Calu3 (cell line): ENCODE measurements at regions not wholly inside any gene's neighbourhood (a gene's known extent, or its start where the extent isn't known, plus 50 kb on each side); places are given as distances from the start of the nearest gene placed in this dataset.

Source experiments
- BruUV-seq: library from RNA; stranded (reverse); fragments of 400-500 nt; replicated peaks from 2 replicates; lab custom pipeline; 2021; lab: Mats Ljungman, UMichigan
- CTCF ChIA-PET: fragments of 300-600 bp; sonication (Branson Sonifier 250); formaldehyde crosslinking; loops from one replicate; lab custom pipeline; 2022; ENCODE audit warnings: antibody characterized with exemption; lab: Charles Lee
- DNase-seq: peaks from one replicate; pipeline ENCODE4 v3.0.0; 2022
- H3K27ac Mint-ChIP-seq: one replicate; pipeline ENCODE4 v1.8.0; 2022; ENCODE audit warnings: mixed read lengths; ENCODE audit not compliant: unreplicated experiment
- H3K27me3 Mint-ChIP-seq: one replicate; pipeline ENCODE4 v1.8.0; 2022; ENCODE audit warnings: mixed read lengths; ENCODE audit not compliant: unreplicated experiment
- H3K36me3 Mint-ChIP-seq: one replicate; pipeline ENCODE4 v1.8.0; 2022; ENCODE audit warnings: mild to moderate bottlenecking, moderate library complexity, mixed read lengths; ENCODE audit not compliant: insufficient read depth, unreplicated experiment
- H3K4me1 Mint-ChIP-seq: one replicate; pipeline ENCODE4 v1.8.0; 2022; ENCODE audit warnings: mild to moderate bottlenecking, low read depth, mixed read lengths; ENCODE audit not compliant: unreplicated experiment
- H3K4me3 Mint-ChIP-seq: one replicate; pipeline ENCODE4 v1.8.0; 2022; ENCODE audit warnings: mild to moderate bottlenecking, low read depth, moderate library complexity, mixed read lengths; ENCODE audit not compliant: unreplicated experiment
- H3K9me3 Mint-ChIP-seq: one replicate; pipeline ENCODE4 v1.8.0; 2022; ENCODE audit warnings: low read depth, mixed read lengths; ENCODE audit not compliant: unreplicated experiment
- intact Hi-C: fragments of 100-400 bp; cut with micrococcal nuclease; formaldehyde crosslinking; loops from one replicate; pipeline ENCODE4 v1.10.0; 2022; ENCODE audit not compliant: unreplicated experiment
- TF ChIP-seq, protein P1 (sequence below): fragments of 200-600 bp; IDR thresholded peaks from one replicate; pipeline ENCODE4 v1.8.0; 2022; ENCODE audit warnings: antibody characterized with exemption; ENCODE audit not compliant: unreplicated experiment

GRCh38 chr2:236971919-236972381 is 113.7 kb upstream of the COPS8 start:
- CTCF ChIA-PET, result no interaction called here

GRCh38 chr2:236972491-236973342 is 113.0 kb upstream of the COPS8 start:
- TF ChIP-seq, protein P1, sequence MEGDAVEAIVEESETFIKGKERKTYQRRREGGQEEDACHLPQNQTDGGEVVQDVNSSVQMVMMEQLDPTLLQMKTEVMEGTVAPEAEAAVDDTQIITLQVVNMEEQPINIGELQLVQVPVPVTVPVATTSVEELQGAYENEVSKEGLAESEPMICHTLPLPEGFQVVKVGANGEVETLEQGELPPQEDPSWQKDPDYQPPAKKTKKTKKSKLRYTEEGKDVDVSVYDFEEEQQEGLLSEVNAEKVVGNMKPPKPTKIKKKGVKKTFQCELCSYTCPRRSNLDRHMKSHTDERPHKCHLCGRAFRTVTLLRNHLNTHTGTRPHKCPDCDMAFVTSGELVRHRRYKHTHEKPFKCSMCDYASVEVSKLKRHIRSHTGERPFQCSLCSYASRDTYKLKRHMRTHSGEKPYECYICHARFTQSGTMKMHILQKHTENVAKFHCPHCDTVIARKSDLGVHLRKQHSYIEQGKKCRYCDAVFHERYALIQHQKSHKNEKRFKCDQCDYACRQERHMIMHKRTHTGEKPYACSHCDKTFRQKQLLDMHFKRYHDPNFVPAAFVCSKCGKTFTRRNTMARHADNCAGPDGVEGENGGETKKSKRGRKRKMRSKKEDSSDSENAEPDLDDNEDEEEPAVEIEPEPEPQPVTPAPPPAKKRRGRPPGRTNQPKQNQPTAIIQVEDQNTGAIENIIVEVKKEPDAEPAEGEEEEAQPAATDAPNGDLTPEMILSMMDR, result no peak
- no TSS peak for BruUV-seq
- peaks cover 31% of the 10 kb centered on the region for H3K4me1 Mint-ChIP-seq
- CTCF ChIA-PET, result interaction anchor here (1.5 kb wide), 1 partner anchor 9 kb away, joined by 4 read pairs; no protein-coding TSS in a partner anchor
- H3K27me3 Mint-ChIP-seq, result no peaks in the 10 kb centered on the region
- no peak overlapping the region for H3K4me3 Mint-ChIP-seq
- H3K9me3 Mint-ChIP-seq, result no peaks in the 10 kb centered on the region
- no peaks in the 10 kb centered on the region for H3K36me3 Mint-ChIP-seq
- peak overlapping the region; percentile 54 for H3K27ac Mint-ChIP-seq
- DNase-seq, result peak; percentile 68
- intact Hi-C loops, result no loop called here

More at GRCh38 chr2:236971919-236972381, 113.7 kb upstream of the COPS8 start:
- no TSS peak for BruUV-seq
- DNase-seq, result no peak
- Mint-ChIP-seq H3K4me3 (no peak overlapping the region), H3K4me1 (peaks cover 38% of the 10 kb centered on the region), H3K27ac (no peak overlapping the region), H3K36me3 (no peaks in the 10 kb centered on the region), H3K27me3 (no peaks in the 10 kb centered on the region), H3K9me3 (no peaks in the 10 kb centered on the region)
- intact Hi-C loops, result no loop called here
- TF ChIP-seq, protein P1, result no peak

DNA sequence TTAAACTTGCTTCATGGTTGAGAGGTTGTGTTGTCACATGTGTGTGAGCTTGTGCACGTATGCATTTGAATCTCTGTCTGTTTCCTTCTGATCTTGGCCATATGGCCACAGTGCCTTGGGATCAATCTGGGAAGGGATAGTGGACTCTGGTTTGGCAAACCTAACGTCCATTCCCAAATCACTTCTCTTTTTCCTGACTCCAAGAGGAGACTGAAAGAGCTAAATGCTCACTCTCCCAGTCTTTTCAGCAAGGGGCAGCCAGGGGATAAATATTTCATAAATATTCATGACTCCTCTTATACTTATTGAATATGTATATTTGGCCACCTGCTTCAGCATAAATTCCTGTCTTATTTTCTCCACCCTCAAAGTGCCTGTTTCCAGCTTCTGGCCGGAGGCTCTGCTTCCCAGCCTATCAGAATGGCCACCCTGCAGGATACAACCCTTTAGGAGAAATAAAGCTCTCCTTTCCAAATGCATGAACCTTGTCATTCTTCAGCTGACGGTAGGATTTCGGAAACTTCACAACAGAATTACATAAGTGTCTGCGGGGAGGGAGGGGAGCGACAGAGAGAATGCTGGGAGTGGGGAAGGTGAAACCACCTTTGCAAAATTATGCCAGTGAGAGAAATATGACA is 112.2 kb upstream of the COPS8 start:
- intact Hi-C loops, result no loop called here
- peaks cover 31% of the 10 kb centered on the region for H3K4me1 Mint-ChIP-seq
- H3K27me3 Mint-ChIP-seq, result no peaks in the 10 kb centered on the region
- no peak overlapping the region for H3K27ac Mint-ChIP-seq
- TF ChIP-seq, protein P1, result no peak
- no TSS peak for BruUV-seq
- no peak overlapping the region for H3K4me3 Mint-ChIP-seq
- H3K9me3 Mint-ChIP-seq, result no peaks in the 10 kb centered on the region
- H3K36me3 Mint-ChIP-seq, result no peaks in the 10 kb centered on the region
- DNase-seq, result no peak
- CTCF ChIA-PET, result interaction anchor here (0.6 to 1.5 kb wide), 3 partner anchors 8 to 808 kb away, joined by 3 to 4 read pairs (median 4); no protein-coding TSS in a partner anchor

DNA sequence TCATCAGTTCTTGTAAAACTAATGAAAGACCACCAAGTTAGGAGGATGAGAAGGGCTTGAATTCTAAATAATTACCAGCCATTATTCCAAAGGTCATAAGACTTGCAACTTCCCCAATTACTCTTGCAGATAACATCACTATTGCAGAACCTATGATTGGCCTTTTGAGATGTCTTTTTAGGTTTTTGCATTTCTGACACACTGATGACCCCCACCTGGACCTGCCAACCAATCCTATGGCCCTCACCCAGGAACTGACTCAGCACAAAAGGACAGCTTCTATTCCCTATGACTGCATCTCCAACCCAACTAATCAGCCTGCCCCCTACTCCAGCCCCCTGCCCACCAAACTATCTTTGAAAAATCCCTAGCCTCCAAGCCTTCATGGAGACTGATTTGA is 111.5 kb upstream of the COPS8 start:
- Mint-ChIP-seq H3K4me1 (peaks cover 28% of the 10 kb centered on the region), H3K36me3 (no peaks in the 10 kb centered on the region), H3K27ac (no peak overlapping the region), H3K9me3 (no peaks in the 10 kb centered on the region), H3K4me3 (no peak overlapping the region), H3K27me3 (no peaks in the 10 kb centered on the region)
- intact Hi-C loops, result no loop called here
- TF ChIP-seq, protein P1, result no peak
- BruUV-seq, result no TSS peak
- DNase-seq, result no peak
- CTCF ChIA-PET, result interaction anchor here (0.6 kb wide), 1 partner anchor 809 kb away, joined by 4 read pairs; no protein-coding TSS in a partner anchor
